ENCODE measurements at regions not wholly inside any gene's neighbourhood (a gene's known extent, or its start where the extent isn't known, plus 50 kb on each side); places are given as distances from the start of the nearest gene placed in this dataset.

DNA sequence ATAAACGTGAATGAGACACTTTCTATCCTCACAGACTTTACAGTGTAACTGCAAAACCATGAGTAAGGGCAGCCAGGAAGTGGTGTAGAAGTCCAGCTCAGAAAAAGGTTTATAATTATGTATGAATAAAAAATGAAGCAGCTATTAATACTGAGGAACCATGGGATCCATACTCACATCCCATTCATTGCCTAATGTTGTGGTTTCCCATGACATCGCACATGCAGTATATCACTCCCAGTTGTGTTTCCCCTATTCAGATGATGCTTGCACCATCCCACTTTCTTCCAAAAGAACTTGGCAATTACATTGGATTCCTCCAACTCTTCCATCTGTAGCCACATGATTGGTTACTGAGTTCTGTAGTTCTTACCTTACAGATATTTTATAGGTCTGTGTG is 74.5 kb upstream of the SEMA3D start:
- TF ChIP-seq POLR2A (IDR thresholded peaks at IDR 0.05), result no peak
- TF ChIP-seq, protein P1, sequence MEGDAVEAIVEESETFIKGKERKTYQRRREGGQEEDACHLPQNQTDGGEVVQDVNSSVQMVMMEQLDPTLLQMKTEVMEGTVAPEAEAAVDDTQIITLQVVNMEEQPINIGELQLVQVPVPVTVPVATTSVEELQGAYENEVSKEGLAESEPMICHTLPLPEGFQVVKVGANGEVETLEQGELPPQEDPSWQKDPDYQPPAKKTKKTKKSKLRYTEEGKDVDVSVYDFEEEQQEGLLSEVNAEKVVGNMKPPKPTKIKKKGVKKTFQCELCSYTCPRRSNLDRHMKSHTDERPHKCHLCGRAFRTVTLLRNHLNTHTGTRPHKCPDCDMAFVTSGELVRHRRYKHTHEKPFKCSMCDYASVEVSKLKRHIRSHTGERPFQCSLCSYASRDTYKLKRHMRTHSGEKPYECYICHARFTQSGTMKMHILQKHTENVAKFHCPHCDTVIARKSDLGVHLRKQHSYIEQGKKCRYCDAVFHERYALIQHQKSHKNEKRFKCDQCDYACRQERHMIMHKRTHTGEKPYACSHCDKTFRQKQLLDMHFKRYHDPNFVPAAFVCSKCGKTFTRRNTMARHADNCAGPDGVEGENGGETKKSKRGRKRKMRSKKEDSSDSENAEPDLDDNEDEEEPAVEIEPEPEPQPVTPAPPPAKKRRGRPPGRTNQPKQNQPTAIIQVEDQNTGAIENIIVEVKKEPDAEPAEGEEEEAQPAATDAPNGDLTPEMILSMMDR (IDR thresholded peaks at IDR 0.05), result no peak
- no peak for TF ChIP-seq EP300 (IDR thresholded peaks at IDR 0.05; ENCODE audit: low read depth)
- TF ChIP-seq POLR2AphosphoS5 (IDR thresholded peaks at IDR 0.05), result no peak
